ENCODE measurements at regions not wholly inside any gene's neighbourhood (a gene's known extent, or its start where the extent isn't known, plus 50 kb on each side); places are given as distances from the start of the nearest gene placed in this dataset.

GRCh38 chr12:111212814-111213456 lies 156.0 kb downstream of the PHETA1 start:
- Histone ChIP-seq H3K4me1 (no peaks in the 10 kb centered on the region), H3K27me3 (ENCODE audit: low read depth) (peaks cover 80% of the 10 kb centered on the region), H3K9me3 (replicated peaks) (no peaks in the 10 kb centered on the region), H3K36me3 (no peaks in the 10 kb centered on the region), H3K4me3 (no peak overlapping the region), H3K27ac (replicated peaks) (no peak overlapping the region)
- intact Hi-C loops (cut with micrococcal nuclease), result no loop called here
- DNase-seq, result no peak
- TF ChIP-seq CTCF (IDR thresholded peaks at IDR 0.05; ENCODE audit: borderline replicate concordance), result no peak

- no peak for DNase-seq
- Histone ChIP-seq H3K36me3 (no peaks in the 10 kb centered on the region), H3K4me3 (no peak overlapping the region), H3K9me3 (replicated peaks) (no peaks in the 10 kb centered on the region), H3K4me1 (no peaks in the 10 kb centered on the region), H3K27ac (replicated peaks) (no peak overlapping the region), H3K27me3 (ENCODE audit: low read depth) (peaks cover 71% of the 10 kb centered on the region)
- TF ChIP-seq CTCF (IDR thresholded peaks at IDR 0.05; ENCODE audit: borderline replicate concordance), result no peak
- intact Hi-C loops (cut with micrococcal nuclease), result no loop called here
Observed at GRCh38 chr12:111211910-111212757, 156.8 kb downstream of the PHETA1 start.

GRCh38 chr12:111209811-111210210 lies 159.1 kb downstream of the PHETA1 start:
- peaks cover 62% of the 10 kb centered on the region for H3K27me3 ChIP-seq (ENCODE audit: low read depth)
- no peaks in the 10 kb centered on the region for H3K4me1 ChIP-seq
- H3K27ac ChIP-seq (replicated peaks), result no peak overlapping the region
- intact Hi-C loops (cut with micrococcal nuclease), result no loop called here
- no peaks in the 10 kb centered on the region for H3K9me3 ChIP-seq (replicated peaks)
- H3K4me3 ChIP-seq, result no peak overlapping the region
- no peak for TF ChIP-seq CTCF (IDR thresholded peaks at IDR 0.05; ENCODE audit: borderline replicate concordance)
- H3K36me3 ChIP-seq, result no peaks in the 10 kb centered on the region
- DNase-seq, result no peak

- Histone ChIP-seq H3K36me3 (no peaks in the 10 kb centered on the region), H3K4me1 (peaks cover 11% of the 10 kb centered on the region), H3K4me3 (no peak overlapping the region), H3K27ac (replicated peaks) (no peak overlapping the region), H3K27me3 (ENCODE audit: low read depth) (peaks cover 64% of the 10 kb centered on the region), H3K9me3 (replicated peaks) (no peaks in the 10 kb centered on the region)
- intact Hi-C loops (cut with micrococcal nuclease), result no loop called here
- no peak for DNase-seq
- TF ChIP-seq CTCF (IDR thresholded peaks at IDR 0.05; ENCODE audit: borderline replicate concordance), result no peak
Observed at GRCh38 chr12:111207761-111208160, 161.1 kb downstream of the PHETA1 start.

GRCh38 chr12:111204788-111205241 lies 164.1 kb downstream of the PHETA1 start:
- intact Hi-C loops (cut with micrococcal nuclease), result no loop called here
- Histone ChIP-seq H3K36me3 (no peaks in the 10 kb centered on the region), H3K4me1 (peaks cover 11% of the 10 kb centered on the region), H3K4me3 (no peak overlapping the region), H3K9me3 (replicated peaks) (no peaks in the 10 kb centered on the region), H3K27ac (replicated peaks) (no peak overlapping the region), H3K27me3 (ENCODE audit: low read depth) (peaks cover 67% of the 10 kb centered on the region)
- TF ChIP-seq CTCF (IDR thresholded peaks at IDR 0.05; ENCODE audit: borderline replicate concordance), result no peak
- peak; percentile 25 for DNase-seq

Data from left ventricle myocardium inferior (tissue), 1 donor.